ENCODE measurements at regions not wholly inside any gene's neighbourhood (a gene's known extent, or its start where the extent isn't known, plus 50 kb on each side); places are given as distances from the start of the nearest gene placed in this dataset.
"Not testable (repeated sequence)": the region's sequence is repeated elsewhere in the genome, so short reads cannot be mapped to it uniquely, and the experiment has no call there.

- DNase-seq, result no peak
These were observed 74.1 kb upstream of the CCL21 start for GRCh38 chr9:34783951-34784487.

- DNase-seq, result no peak
These were observed 72.4 kb upstream of the CCL21 start for GRCh38 chr9:34782372-34782771.

- no peak for DNase-seq
These were observed 67.7 kb upstream of the CCL21 start for GRCh38 chr9:34777666-34778065.

GRCh38 chr9:34773955-34774354 lies 64.0 kb upstream of the CCL21 start:
- DNase-seq, result no peak

- DNase-seq, result no peak
These were observed 63.5 kb upstream of the CCL21 start for GRCh38 chr9:34773306-34773910.

- no peak for DNase-seq
These were observed 61.1 kb upstream of the CCL21 start for GRCh38 chr9:34771007-34771406.

- DNase-seq, result not testable (repeated sequence)
These were observed 57.2 kb upstream of the CCL21 start for GRCh38 chr9:34767087-34767486.

- DNase-seq, result peak; percentile 51
These were observed 50.5 kb upstream of the CCL21 start for GRCh38 chr9:34760196-34761040.
